ENCODE measurements at regions not wholly inside any gene's neighbourhood (a gene's known extent, or its start where the extent isn't known, plus 50 kb on each side); places are given as distances from the start of the nearest gene placed in this dataset.

GRCh38 chr5:2194236-2194555 is 311.5 kb upstream of the IRX4 start:
- DNase-seq = no peak

DNA sequence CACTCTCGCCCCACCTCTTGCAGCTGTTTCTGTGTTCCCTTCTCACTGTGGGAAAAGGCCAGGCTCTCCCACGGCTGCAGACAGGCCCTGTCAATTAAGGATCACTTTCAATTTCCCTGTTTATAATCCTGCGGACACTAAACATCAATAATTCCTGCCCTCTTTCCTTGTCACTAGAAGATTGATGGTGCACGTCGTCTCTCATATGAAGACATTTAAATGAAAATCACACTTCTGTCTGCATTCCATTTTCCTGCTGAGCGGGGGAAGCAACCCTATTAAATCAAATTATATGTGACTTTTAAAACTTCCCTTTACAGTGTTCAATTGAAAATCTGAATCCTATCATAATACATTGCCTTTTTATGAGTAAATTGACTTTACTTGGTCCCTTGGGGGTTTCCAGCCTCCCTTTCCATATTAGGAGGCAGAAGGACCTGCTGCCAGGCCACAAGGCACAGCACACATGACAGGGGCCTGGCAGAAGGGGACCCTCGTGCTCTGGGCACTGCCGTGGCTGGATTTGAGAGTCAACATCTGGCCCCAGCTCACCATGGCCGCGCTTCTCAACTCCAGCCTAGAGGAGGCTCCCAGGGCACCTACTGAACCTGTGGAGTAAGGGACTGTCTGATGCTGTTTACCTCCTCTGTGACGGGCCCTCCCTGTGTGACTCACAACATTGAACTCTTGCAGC is 311.0 kb upstream of the IRX4 start:
- no peak for DNase-seq

DNA sequence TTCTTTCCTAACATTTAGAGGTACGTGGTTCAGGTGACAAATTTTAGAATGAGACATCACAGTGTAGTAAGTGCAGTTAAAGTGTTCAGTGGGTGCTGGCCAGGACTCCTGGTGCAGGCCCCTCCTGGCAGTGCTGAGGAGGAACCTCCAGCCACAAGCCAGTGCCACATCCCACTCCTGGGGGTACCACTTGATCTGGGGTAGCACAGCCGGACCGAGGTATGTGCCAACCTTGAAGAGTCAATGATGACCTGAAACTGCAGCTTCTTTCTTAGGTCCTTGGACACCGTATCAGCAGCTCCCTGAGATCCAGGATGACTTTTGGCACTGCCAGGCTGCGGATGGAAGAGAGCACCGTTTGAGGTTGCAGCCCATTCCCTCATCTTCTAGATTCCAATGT is 310.4 kb upstream of the IRX4 start:
- DNase-seq = no peak

- no peak for DNase-seq
Observed at GRCh38 chr5:2192496-2192895, 309.8 kb upstream of the IRX4 start.

- no peak for DNase-seq
Observed at GRCh38 chr5:2191972-2192371, 309.2 kb upstream of the IRX4 start.

DNA sequence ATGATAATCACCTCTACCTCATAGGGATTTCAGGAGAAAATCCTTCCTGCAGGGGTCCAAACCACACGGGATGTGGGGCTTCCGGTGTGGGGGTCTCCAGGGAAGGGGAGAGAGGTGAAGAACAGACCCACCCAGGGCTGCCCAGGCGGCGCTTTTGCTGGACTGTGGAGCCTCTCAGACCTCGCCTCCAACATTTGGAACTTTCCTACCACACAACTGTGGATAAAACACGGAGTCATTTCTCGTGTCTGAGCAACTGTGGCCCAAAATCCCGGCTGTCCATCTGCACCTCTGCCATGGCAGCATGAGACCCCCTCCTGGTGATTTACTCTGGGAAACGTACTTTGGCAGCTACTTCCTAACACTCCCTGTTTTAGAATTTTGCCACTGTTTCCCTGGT is 307.8 kb upstream of the IRX4 start:
- no peak for DNase-seq

- DNase-seq = no peak
Observed at GRCh38 chr5:2188661-2189060, 305.9 kb upstream of the IRX4 start.

DNA sequence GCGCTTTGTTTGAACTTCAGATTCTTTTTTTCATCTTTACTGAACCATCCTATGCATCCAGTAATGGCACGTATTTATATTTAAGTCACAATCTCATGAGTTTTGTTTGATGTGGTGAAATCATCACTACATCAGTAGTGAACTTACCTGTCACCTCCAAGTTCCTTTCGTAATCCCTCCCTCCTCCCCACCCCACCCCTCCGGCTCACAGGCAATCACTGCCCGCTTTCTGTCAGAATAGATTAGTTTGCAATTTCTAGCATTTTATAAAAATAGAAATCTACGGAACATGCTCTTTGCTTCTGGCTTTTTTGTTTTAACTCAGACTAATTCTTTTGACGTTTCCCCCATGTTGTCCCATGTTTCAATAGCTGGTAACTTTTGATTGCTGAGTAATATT is 305.4 kb upstream of the IRX4 start:
- DNase-seq = no peak

DNA sequence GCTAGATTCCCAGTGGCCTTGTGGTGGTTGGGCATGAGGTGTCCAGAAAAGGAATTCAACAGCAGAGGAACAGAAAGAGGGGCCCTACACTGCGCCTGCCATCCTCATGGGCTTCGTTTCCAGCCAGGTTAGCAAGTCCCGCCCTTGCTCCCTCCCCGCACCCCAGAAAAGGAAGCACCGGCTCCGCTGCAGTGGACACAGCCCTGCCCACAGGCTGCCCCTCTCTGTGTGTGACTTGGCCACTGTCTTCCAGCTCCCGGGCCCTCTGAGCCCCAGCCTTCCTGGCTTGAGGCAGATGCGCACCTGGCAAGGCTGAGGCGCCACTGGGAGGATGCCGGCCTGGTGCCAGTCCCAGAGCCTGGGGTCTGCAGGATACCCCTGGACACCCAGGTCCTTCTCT is 305.0 kb upstream of the IRX4 start:
- DNase-seq = no peak

DNA sequence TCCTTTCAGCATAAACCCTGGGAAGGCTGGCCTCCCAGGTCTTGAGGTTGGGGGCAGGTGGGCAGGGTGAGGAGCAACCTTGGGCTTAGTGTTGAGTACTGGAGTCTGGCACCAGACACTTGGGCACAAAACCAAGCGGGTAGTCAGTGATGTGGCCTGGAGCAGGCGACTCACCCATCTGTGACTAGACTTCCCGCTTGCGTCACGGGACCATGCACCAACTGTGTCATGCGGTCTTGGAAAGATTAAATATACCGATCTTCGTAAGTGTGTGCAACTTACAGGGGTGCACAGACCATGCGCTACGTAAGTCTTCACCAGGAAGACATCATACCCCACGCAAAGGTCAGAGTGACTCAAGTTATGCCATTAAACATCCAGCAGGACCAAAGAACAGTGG is 304.4 kb upstream of the IRX4 start:
- no peak for DNase-seq

DNA sequence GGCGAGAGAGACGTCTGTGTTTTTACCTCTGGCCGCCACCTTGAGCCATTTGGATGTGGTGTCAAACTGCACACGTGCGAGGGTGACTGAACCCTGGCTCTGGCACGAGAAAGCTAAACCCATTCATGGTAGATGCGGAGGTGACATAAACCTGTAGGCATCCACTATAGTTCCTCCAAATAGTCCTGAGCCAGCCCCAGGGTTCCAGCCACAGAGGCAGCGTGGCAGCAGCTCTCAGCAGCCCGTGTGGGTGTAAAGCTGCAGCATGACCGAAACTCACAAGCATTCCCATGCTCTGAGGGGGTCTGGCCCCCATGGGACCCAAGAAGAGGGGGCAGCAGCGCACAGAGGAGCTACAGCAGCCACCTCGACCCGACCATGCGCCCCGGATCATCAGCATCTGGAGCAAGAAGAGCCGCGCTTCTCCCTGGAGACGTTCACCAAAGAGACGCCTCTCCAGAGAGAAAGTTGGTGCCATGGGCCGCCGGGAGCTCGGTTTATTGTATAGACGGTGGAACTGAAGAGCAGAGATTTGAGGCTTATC is 303.8 kb upstream of the IRX4 start:
- no peak for DNase-seq

GRCh38 chr5:2185646-2186471 is 303.1 kb upstream of the IRX4 start:
- no peak for DNase-seq

GRCh38 chr5:2184563-2185540 is 302.1 kb upstream of the IRX4 start:
- DNase-seq = no peak

DNA sequence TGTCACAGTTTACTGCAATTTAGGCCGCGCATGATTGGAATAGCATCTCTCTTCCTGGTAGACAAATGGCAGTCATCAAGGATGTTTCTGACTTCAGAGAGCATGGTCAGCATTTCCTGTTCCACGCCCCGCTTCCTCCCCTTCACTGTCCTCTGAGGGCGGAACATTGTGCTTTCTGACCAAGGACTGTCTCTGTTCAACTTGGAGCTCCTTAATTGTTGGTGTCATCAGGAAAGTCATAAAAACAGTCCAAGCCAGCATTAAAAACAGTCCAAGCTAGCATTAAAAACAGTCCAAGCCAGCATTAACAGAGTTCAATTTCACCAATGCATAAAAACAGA is 301.3 kb upstream of the IRX4 start:
- DNase-seq = no peak

GRCh38 chr5:2183154-2184025 is 300.7 kb upstream of the IRX4 start:
- DNase-seq = no peak

GRCh38 chr5:2182020-2182419 is 299.3 kb upstream of the IRX4 start:
- no peak for DNase-seq

DNA sequence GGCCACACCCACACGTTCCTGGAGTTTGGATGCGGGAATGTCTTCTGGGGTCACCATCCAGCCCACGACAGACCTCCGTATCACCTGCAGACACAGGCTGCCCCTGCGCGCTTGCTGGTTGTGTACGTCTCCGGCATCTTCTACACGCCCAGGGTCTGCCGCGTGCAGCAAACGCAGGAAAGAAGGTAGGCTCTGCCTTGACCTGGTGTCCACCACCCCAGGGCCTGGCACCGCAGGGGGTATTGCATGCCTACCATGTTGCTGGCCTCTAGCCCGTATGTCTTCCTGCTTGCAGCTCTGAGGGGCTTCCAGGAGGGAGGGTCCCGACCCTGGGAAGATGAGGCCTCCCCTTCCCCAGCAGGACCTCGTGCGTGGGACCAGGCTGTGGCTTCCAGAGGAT is 298.8 kb upstream of the IRX4 start:
- no peak for DNase-seq

GRCh38 chr5:2181149-2181548 is 298.4 kb upstream of the IRX4 start:
- DNase-seq = no peak

DNA sequence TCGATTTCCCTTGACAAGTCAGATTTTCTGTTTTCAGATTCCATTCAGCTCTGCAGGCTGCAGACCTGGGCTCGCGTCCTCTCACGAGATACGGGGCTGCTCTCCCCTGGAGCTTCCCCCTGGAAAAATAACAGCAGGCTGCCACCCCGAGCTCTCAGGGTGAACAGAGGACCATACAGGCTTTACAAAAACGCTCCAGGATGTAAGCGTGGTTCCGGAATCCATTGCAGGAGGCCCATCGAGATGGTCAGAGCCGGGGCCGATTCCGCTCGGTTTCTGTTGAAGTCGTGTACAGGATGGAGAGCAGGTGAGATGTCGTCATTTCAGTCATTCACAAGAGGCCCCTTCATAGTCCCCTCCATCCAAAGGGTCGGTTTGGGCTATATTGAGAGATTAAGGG is 297.7 kb upstream of the IRX4 start:
- no peak for DNase-seq

DNA sequence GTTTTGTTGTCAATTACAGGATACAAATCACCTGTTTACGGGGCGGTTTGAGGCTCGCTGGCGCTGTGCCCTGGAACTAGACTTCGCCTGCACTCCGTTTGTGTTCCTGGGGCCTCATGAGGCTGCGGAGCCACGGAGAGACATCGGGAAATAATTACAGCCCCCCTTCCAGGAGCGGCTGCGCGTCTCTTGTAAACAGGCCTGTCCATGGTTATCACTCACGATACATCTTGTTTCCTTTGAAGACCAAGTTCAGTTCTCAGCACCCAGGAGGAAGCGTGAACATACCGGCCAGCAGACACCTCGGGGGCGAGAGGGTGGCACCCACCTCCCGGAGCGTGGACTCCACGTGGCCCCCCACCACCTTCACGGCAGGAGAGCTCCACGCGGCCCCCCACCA is 297.1 kb upstream of the IRX4 start:
- DNase-seq = no peak

DNA sequence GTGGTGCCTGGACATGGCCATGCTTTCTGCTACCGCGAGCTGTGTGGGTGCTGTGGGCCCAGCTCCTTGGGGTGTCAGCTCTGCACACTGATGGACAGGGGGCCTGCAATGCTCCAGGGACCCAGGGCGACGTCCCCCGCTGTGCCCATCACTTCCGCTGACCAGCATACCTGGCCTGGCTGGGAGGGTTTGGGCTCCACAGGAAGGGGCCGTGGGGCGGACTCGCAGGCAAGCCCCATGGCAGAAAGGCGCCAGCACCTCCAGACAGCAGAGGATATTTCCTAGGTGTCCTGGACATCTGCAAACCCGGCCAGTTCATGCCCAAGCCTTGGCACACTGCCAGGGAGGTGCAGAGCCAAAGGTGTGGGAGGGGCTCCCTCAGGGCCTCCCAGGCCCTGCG is 295.8 kb upstream of the IRX4 start:
- no peak for DNase-seq

DNA sequence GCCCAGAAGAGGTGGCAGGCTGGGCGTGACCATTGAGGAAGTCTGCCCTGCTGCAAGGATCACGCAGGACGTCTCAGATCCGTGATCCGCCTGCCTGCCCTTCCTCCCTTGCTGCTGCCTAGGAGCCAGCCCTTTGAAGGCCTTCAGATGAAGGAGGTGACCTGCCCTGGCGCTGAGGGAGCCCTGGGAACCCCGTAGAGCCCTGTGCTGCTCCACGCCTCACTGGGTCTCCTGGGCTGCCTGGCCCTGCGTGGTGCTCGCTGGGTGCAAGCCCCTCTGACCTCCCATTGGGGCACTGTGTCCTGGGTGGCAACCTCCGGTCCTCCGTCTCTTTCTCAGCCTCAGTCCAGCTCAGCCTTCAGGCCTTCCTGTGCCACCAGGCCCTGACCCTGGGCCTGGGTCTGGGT is 295.3 kb upstream of the IRX4 start:
- DNase-seq = no peak

All from NCI-H2081 (cell line).